ENCODE measurements at regions not wholly inside any gene's neighbourhood (a gene's known extent, or its start where the extent isn't known, plus 50 kb on each side); places are given as distances from the start of the nearest gene placed in this dataset.

GRCh38 chr10:130773941-130774340, 537.6 kb downstream of the TCERG1L start:
- no peaks in the 10 kb centered on the region for H3K9me3 ChIP-seq (ENCODE audit: control insufficient read depth, low read length)
- no peaks in the 10 kb centered on the region for H3K36me3 ChIP-seq (ENCODE audit: control insufficient read depth, insufficient read depth, low read length, severe bottlenecking)
- no peaks in the 10 kb centered on the region for H3K4me1 ChIP-seq (ENCODE audit: control insufficient read depth, insufficient read depth, low read length)
- no peak overlapping the region for H3K9ac ChIP-seq (ENCODE audit: low read length)
- no peaks in the 10 kb centered on the region for H3K27me3 ChIP-seq (replicated peaks; ENCODE audit: control insufficient read depth, insufficient read depth, low read length)
- no peak for DNase-seq (ENCODE audit: low read depth)
- no peak overlapping the region for H3K4me3 ChIP-seq (ENCODE audit: low read length)

- Histone ChIP-seq H3K4me1 (ENCODE audit: control insufficient read depth, insufficient read depth, low read length) (no peaks in the 10 kb centered on the region), H3K9me3 (ENCODE audit: control insufficient read depth, low read length) (no peaks in the 10 kb centered on the region), H3K4me3 (ENCODE audit: low read length) (no peak overlapping the region), H3K27me3 (replicated peaks; ENCODE audit: control insufficient read depth, insufficient read depth, low read length) (no peaks in the 10 kb centered on the region), H3K36me3 (ENCODE audit: control insufficient read depth, insufficient read depth, low read length, severe bottlenecking) (no peaks in the 10 kb centered on the region), H3K9ac (ENCODE audit: low read length) (no peak overlapping the region)
- no peak for DNase-seq (ENCODE audit: low read depth)
Observed at GRCh38 chr10:130774871-130775270, 536.6 kb downstream of the TCERG1L start.

GRCh38 chr10:130775311-130775710, 536.2 kb downstream of the TCERG1L start:
- no peaks in the 10 kb centered on the region for H3K9me3 ChIP-seq (ENCODE audit: control insufficient read depth, low read length)
- no peaks in the 10 kb centered on the region for H3K27me3 ChIP-seq (replicated peaks; ENCODE audit: control insufficient read depth, insufficient read depth, low read length)
- H3K9ac ChIP-seq (ENCODE audit: low read length) = no peak overlapping the region

GRCh38 chr10:130776724-130777123, 534.8 kb downstream of the TCERG1L start:
- Histone ChIP-seq H3K4me3 (ENCODE audit: low read length) (no peak overlapping the region), H3K36me3 (ENCODE audit: control insufficient read depth, insufficient read depth, low read length, severe bottlenecking) (no peaks in the 10 kb centered on the region), H3K4me1 (ENCODE audit: control insufficient read depth, insufficient read depth, low read length) (peaks cover 8% of the 10 kb centered on the region), H3K27me3 (replicated peaks; ENCODE audit: control insufficient read depth, insufficient read depth, low read length) (no peaks in the 10 kb centered on the region), H3K9ac (ENCODE audit: low read length) (no peak overlapping the region), H3K9me3 (ENCODE audit: control insufficient read depth, low read length) (no peaks in the 10 kb centered on the region)
- DNase-seq (ENCODE audit: low read depth) = no peak

More at GRCh38 chr10:130775311-130775710, 536.2 kb downstream of the TCERG1L start:
- H3K4me1 ChIP-seq (ENCODE audit: control insufficient read depth, insufficient read depth, low read length) = no peaks in the 10 kb centered on the region
- no peaks in the 10 kb centered on the region for H3K36me3 ChIP-seq (ENCODE audit: control insufficient read depth, insufficient read depth, low read length, severe bottlenecking)
- H3K4me3 ChIP-seq (ENCODE audit: low read length) = no peak overlapping the region
- DNase-seq (ENCODE audit: low read depth) = no peak

GRCh38 chr10:130777507-130778165, 533.9 kb downstream of the TCERG1L start:
- no peak overlapping the region for H3K4me3 ChIP-seq (ENCODE audit: low read length)
- DNase-seq (ENCODE audit: low read depth) = no peak
- no peaks in the 10 kb centered on the region for H3K27me3 ChIP-seq (replicated peaks; ENCODE audit: control insufficient read depth, insufficient read depth, low read length)
- H3K4me1 ChIP-seq (ENCODE audit: control insufficient read depth, insufficient read depth, low read length) = peaks cover 15% of the 10 kb centered on the region
- H3K9me3 ChIP-seq (ENCODE audit: control insufficient read depth, low read length) = no peaks in the 10 kb centered on the region
- no peak overlapping the region for H3K9ac ChIP-seq (ENCODE audit: low read length)
- H3K36me3 ChIP-seq (ENCODE audit: control insufficient read depth, insufficient read depth, low read length, severe bottlenecking) = no peaks in the 10 kb centered on the region

GRCh38 chr10:130778166-130778545, 533.4 kb downstream of the TCERG1L start:
- H3K27me3 ChIP-seq (replicated peaks; ENCODE audit: control insufficient read depth, insufficient read depth, low read length) = no peaks in the 10 kb centered on the region
- DNase-seq (ENCODE audit: low read depth) = no peak
- H3K4me1 ChIP-seq (ENCODE audit: control insufficient read depth, insufficient read depth, low read length) = peaks cover 15% of the 10 kb centered on the region
- H3K4me3 ChIP-seq (ENCODE audit: low read length) = no peak overlapping the region
- H3K9me3 ChIP-seq (ENCODE audit: control insufficient read depth, low read length) = no peaks in the 10 kb centered on the region
- no peak overlapping the region for H3K9ac ChIP-seq (ENCODE audit: low read length)
- H3K36me3 ChIP-seq (ENCODE audit: control insufficient read depth, insufficient read depth, low read length, severe bottlenecking) = no peaks in the 10 kb centered on the region

GRCh38 chr10:130780763-130781162, 530.8 kb downstream of the TCERG1L start:
- no peaks in the 10 kb centered on the region for H3K9me3 ChIP-seq (ENCODE audit: control insufficient read depth, low read length)
- peaks cover 15% of the 10 kb centered on the region for H3K4me1 ChIP-seq (ENCODE audit: control insufficient read depth, insufficient read depth, low read length)
- no peaks in the 10 kb centered on the region for H3K36me3 ChIP-seq (ENCODE audit: control insufficient read depth, insufficient read depth, low read length, severe bottlenecking)
- DNase-seq (ENCODE audit: low read depth) = no peak
- no peak overlapping the region for H3K4me3 ChIP-seq (ENCODE audit: low read length)
- H3K27me3 ChIP-seq (replicated peaks; ENCODE audit: control insufficient read depth, insufficient read depth, low read length) = no peaks in the 10 kb centered on the region
- no peak overlapping the region for H3K9ac ChIP-seq (ENCODE audit: low read length)

GRCh38 chr10:130781206-130781605, 530.3 kb downstream of the TCERG1L start:
- DNase-seq (ENCODE audit: low read depth) = no peak
- no peaks in the 10 kb centered on the region for H3K36me3 ChIP-seq (ENCODE audit: control insufficient read depth, insufficient read depth, low read length, severe bottlenecking)
- no peak overlapping the region for H3K4me3 ChIP-seq (ENCODE audit: low read length)
- H3K27me3 ChIP-seq (replicated peaks; ENCODE audit: control insufficient read depth, insufficient read depth, low read length) = no peaks in the 10 kb centered on the region
- H3K9me3 ChIP-seq (ENCODE audit: control insufficient read depth, low read length) = no peaks in the 10 kb centered on the region
- no peak overlapping the region for H3K9ac ChIP-seq (ENCODE audit: low read length)
- peaks cover 15% of the 10 kb centered on the region for H3K4me1 ChIP-seq (ENCODE audit: control insufficient read depth, insufficient read depth, low read length)

GRCh38 chr10:130781623-130782022, 529.9 kb downstream of the TCERG1L start:
- no peaks in the 10 kb centered on the region for H3K27me3 ChIP-seq (replicated peaks; ENCODE audit: control insufficient read depth, insufficient read depth, low read length)
- H3K9me3 ChIP-seq (ENCODE audit: control insufficient read depth, low read length) = no peaks in the 10 kb centered on the region
- H3K9ac ChIP-seq (ENCODE audit: low read length) = no peak overlapping the region
- H3K4me1 ChIP-seq (ENCODE audit: control insufficient read depth, insufficient read depth, low read length) = peaks cover 15% of the 10 kb centered on the region
- H3K36me3 ChIP-seq (ENCODE audit: control insufficient read depth, insufficient read depth, low read length, severe bottlenecking) = no peaks in the 10 kb centered on the region
- DNase-seq (ENCODE audit: low read depth) = no peak
- no peak overlapping the region for H3K4me3 ChIP-seq (ENCODE audit: low read length)

GRCh38 chr10:130782467-130782866, 529.1 kb downstream of the TCERG1L start:
- no peak for DNase-seq (ENCODE audit: low read depth)
- peaks cover 15% of the 10 kb centered on the region for H3K4me1 ChIP-seq (ENCODE audit: control insufficient read depth, insufficient read depth, low read length)

GRCh38 chr10:130784326-130784725, 527.2 kb downstream of the TCERG1L start:
- Histone ChIP-seq H3K9ac (ENCODE audit: low read length) (no peak overlapping the region), H3K4me3 (ENCODE audit: low read length) (no peak overlapping the region)

More at GRCh38 chr10:130782467-130782866, 529.1 kb downstream of the TCERG1L start:
- H3K4me3 ChIP-seq (ENCODE audit: low read length) = no peak overlapping the region
- H3K9me3 ChIP-seq (ENCODE audit: control insufficient read depth, low read length) = no peaks in the 10 kb centered on the region
- no peaks in the 10 kb centered on the region for H3K36me3 ChIP-seq (ENCODE audit: control insufficient read depth, insufficient read depth, low read length, severe bottlenecking)
- H3K27me3 ChIP-seq (replicated peaks; ENCODE audit: control insufficient read depth, insufficient read depth, low read length) = no peaks in the 10 kb centered on the region
- no peak overlapping the region for H3K9ac ChIP-seq (ENCODE audit: low read length)

More at GRCh38 chr10:130784326-130784725, 527.2 kb downstream of the TCERG1L start:
- H3K4me1 ChIP-seq (ENCODE audit: control insufficient read depth, insufficient read depth, low read length) = peaks cover 15% of the 10 kb centered on the region
- peaks cover 3% of the 10 kb centered on the region for H3K27me3 ChIP-seq (replicated peaks; ENCODE audit: control insufficient read depth, insufficient read depth, low read length)
- no peaks in the 10 kb centered on the region for H3K9me3 ChIP-seq (ENCODE audit: control insufficient read depth, low read length)
- DNase-seq (ENCODE audit: low read depth) = no peak
- no peaks in the 10 kb centered on the region for H3K36me3 ChIP-seq (ENCODE audit: control insufficient read depth, insufficient read depth, low read length, severe bottlenecking)
